ENCODE measurements at regions not wholly inside any gene's neighbourhood (a gene's known extent, or its start where the extent isn't known, plus 50 kb on each side); places are given as distances from the start of the nearest gene placed in this dataset.

DNA sequence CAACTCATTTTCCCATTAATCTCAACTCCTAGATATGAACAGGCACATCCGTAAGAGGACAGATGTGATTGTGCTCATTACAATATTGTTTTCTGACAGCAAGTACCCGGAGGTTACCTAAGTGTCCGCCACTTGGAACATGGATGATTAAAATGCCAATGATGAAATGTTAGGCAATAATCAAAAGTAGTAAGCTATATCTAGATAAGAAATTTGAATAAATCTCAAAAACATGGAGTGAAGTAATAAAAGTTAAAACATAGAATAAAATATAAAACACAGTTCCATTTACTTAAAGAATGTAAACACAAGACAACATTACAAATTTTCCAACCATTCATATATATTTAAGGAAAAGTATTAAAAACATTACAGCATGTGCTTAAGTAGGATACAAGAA, 59.2 kb upstream of the LY86 start:
- POLR2A ChIA-PET, result no interaction called here
- Histone ChIP-seq H3K4me3 (replicated peaks in 1 of 2; ENCODE audit: low read depth in 1 of 2, low read length in 2 of 2) (no peak overlapping the region), H3K9me2 (ENCODE audit: insufficient read depth) (no peaks in the 10 kb centered on the region), H3K9ac (ENCODE audit: low read length) (no peak overlapping the region), H3K79me2 (ENCODE audit: insufficient read depth, low read length) (no peaks in the 10 kb centered on the region), H2AFZ (ENCODE audit: low read depth, low read length, poor library complexity, severe bottlenecking) (no peak overlapping the region), H3K27ac (ENCODE audit: low read depth, low read length) (no peak overlapping the region), H3K4me2 (ENCODE audit: low read length) (no peak overlapping the region), H3K36me3 (ENCODE audit: control insufficient read depth in 1 of 2, insufficient read depth in 2 of 2, low read length in 2 of 2) (no peaks in the 10 kb centered on the region), H3K4me1 (ENCODE audit: control insufficient read depth in 1 of 2, insufficient read depth in 2 of 2, low read length in 2 of 2) (no peaks in the 10 kb centered on the region), H3K27me3 (ENCODE audit: insufficient read depth, low read length) (peaks cover 64% of the 10 kb centered on the region), H3K9me3 (ENCODE audit: control insufficient read depth in 1 of 2, insufficient read depth in 1 of 2, low read depth in 1 of 2, low read length in 2 of 2) (no peaks in the 10 kb centered on the region; a peak in 1 of 4 replicates), H4K20me1 (ENCODE audit: insufficient read depth) (no peaks in the 10 kb centered on the region)
- ATAC-seq (no peak), DNase-seq (ENCODE audit: low read depth, low spot score) (no peak)
- BruUV-seq (replicated peaks), result no TSS peak
- RAD21 ChIA-PET (ENCODE audit: low non-redundant PET in 1 of 2, low total read pairs in 2 of 2, uncharacterized antibody in 2 of 2, unreplicated experiment in 2 of 2), result no interaction called here
- intact Hi-C loops (cut with micrococcal nuclease), result no loop called here
- CTCF ChIA-PET, result no interaction called here
- no peak for TF ChIP-seq FOSL1 (IDR thresholded peaks at IDR 0.05; ENCODE audit: low read depth)
- TF ChIP-seq SP1 (IDR thresholded peaks at IDR 0.05; ENCODE audit: low read depth), result no peak
- TF ChIP-seq YY1 (IDR thresholded peaks at IDR 0.05; ENCODE audit: extremely low read depth, insufficient replicate concordance, low read depth, low read length), result no peak
- TF ChIP-seq, protein P1, sequence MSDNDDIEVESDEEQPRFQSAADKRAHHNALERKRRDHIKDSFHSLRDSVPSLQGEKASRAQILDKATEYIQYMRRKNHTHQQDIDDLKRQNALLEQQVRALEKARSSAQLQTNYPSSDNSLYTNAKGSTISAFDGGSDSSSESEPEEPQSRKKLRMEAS (IDR thresholded peaks at IDR 0.05), result no peak
- TF ChIP-seq RAD21 (IDR thresholded peaks at IDR 0.05; ENCODE audit: low read depth), result no peak
- TF ChIP-seq ZFX (IDR thresholded peaks at IDR 0.05), result no peak
- no peak for TF ChIP-seq SIN3A (IDR thresholded peaks at IDR 0.05; ENCODE audit: low read depth)
- no peak for TF ChIP-seq JUND (IDR thresholded peaks at IDR 0.05)
- no peak for TF ChIP-seq EZH2 (IDR thresholded peaks at IDR 0.05)
- no peak for TF ChIP-seq EGR1 (IDR thresholded peaks at IDR 0.05; ENCODE audit: low read depth)
- TF ChIP-seq REST (IDR thresholded peaks at IDR 0.05; ENCODE audit: low read depth), result no peak
- TF ChIP-seq ELF1 (IDR thresholded peaks at IDR 0.05; ENCODE audit: borderline replicate concordance, low read depth), result no peak
- TF ChIP-seq POLR2AphosphoS5 (IDR thresholded peaks at IDR 0.05; ENCODE audit: low read depth, low read length), result no peak
- TF ChIP-seq ATF3 (IDR thresholded peaks at IDR 0.05), result no peak
- TF ChIP-seq CEBPB (IDR thresholded peaks at IDR 0.05; ENCODE audit: low read depth), result no peak
- TF ChIP-seq, protein P2, sequence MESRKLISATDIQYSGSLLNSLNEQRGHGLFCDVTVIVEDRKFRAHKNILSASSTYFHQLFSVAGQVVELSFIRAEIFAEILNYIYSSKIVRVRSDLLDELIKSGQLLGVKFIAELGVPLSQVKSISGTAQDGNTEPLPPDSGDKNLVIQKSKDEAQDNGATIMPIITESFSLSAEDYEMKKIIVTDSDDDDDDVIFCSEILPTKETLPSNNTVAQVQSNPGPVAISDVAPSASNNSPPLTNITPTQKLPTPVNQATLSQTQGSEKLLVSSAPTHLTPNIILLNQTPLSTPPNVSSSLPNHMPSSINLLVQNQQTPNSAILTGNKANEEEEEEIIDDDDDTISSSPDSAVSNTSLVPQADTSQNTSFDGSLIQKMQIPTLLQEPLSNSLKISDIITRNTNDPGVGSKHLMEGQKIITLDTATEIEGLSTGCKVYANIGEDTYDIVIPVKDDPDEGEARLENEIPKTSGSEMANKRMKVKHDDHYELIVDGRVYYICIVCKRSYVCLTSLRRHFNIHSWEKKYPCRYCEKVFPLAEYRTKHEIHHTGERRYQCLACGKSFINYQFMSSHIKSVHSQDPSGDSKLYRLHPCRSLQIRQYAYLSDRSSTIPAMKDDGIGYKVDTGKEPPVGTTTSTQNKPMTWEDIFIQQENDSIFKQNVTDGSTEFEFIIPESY (IDR thresholded peaks at IDR 0.05; ENCODE audit: extremely low read depth, insufficient replicate concordance, low read length), result no peak
- TF ChIP-seq ZNF274 (IDR thresholded peaks at IDR 0.05; ENCODE audit: low read depth, low read length), result no peak
- no peak for TF ChIP-seq CTCF (IDR thresholded peaks at IDR 0.05 in 2 of 3, conservative IDR thresholded peaks at IDR 0.05 in 1 of 3; ENCODE audit: borderline replicate concordance in 1 of 3, insufficient read depth in 1 of 3, low read depth in 2 of 3, low read length in 2 of 3)
- no peak for TF ChIP-seq POLR2A (IDR thresholded peaks at IDR 0.05; ENCODE audit: borderline replicate concordance, extremely low read depth, insufficient read depth, insufficient read length)

All from HCT116 (cell line).